ENCODE measurements at regions not wholly inside any gene's neighbourhood (a gene's known extent, or its start where the extent isn't known, plus 50 kb on each side); places are given as distances from the start of the nearest gene placed in this dataset.

- no peaks in the 10 kb centered on the region for H3K36me3 ChIP-seq (replicated peaks in 1 of 2; ENCODE audit: insufficient read depth in 1 of 2, low read depth in 2 of 2)
- no peak for TF ChIP-seq POLR2A (IDR thresholded peaks at IDR 0.05)
- no peak for TF ChIP-seq CTCF (IDR thresholded peaks at IDR 0.05)
- no peak overlapping the region for H3K4me3 ChIP-seq
- no peaks in the 10 kb centered on the region for H3K9me3 ChIP-seq
- no peak overlapping the region for H3K27ac ChIP-seq
- no peaks in the 10 kb centered on the region for H3K27me3 ChIP-seq
- intact Hi-C loops (cut with DNase I): no loop called here
- no peak for ATAC-seq
- no peak for DNase-seq
- WGBS, 2 donors: 48 to 52% methylated on average over 9 of the region's 9 CpGs
- H3K4me1 ChIP-seq: peaks cover 20% of the 10 kb centered on the region
Measured at GRCh38 chr7:3109311-3109915, 65.7 kb upstream of the CARD11 start.

GRCh38 chr7:3112479-3113134, 68.9 kb upstream of the CARD11 start:
- TF ChIP-seq POLR2A (IDR thresholded peaks at IDR 0.05) (no peak), CTCF (IDR thresholded peaks at IDR 0.05) (no peak)
- ATAC-seq (no peak), DNase-seq (no peak)
- Histone ChIP-seq H3K4me1 (peaks cover 10% of the 10 kb centered on the region), H3K27me3 (no peaks in the 10 kb centered on the region), H3K27ac (no peak overlapping the region), H3K9me3 (no peaks in the 10 kb centered on the region), H3K4me3 (no peak overlapping the region), H3K36me3 (replicated peaks in 1 of 2; ENCODE audit: insufficient read depth in 1 of 2, low read depth in 2 of 2) (no peaks in the 10 kb centered on the region)
- intact Hi-C loops (cut with DNase I): no loop called here
- 74 to 81% methylated on average over 5 of the region's 5 CpGs for WGBS, 2 donors

- H3K27ac ChIP-seq: no peak overlapping the region
- no peaks in the 10 kb centered on the region for H3K27me3 ChIP-seq
- no peaks in the 10 kb centered on the region for H3K9me3 ChIP-seq
- 62 to 70% methylated on average over 5 of the region's 5 CpGs for WGBS, 2 donors
- ATAC-seq (no peak), DNase-seq (no peak)
- H3K4me1 ChIP-seq: peaks cover 14% of the 10 kb centered on the region
- no peak overlapping the region for H3K4me3 ChIP-seq
- no peaks in the 10 kb centered on the region for H3K36me3 ChIP-seq (replicated peaks in 1 of 2; ENCODE audit: insufficient read depth in 1 of 2, low read depth in 2 of 2)
- TF ChIP-seq CTCF (IDR thresholded peaks at IDR 0.05) (no peak), POLR2A (IDR thresholded peaks at IDR 0.05) (no peak)
- intact Hi-C loops (cut with DNase I): no loop called here
Measured at GRCh38 chr7:3114917-3115316, 71.2 kb upstream of the CARD11 start.

GRCh38 chr7:3117081-3117480, 73.4 kb upstream of the CARD11 start:
- intact Hi-C loops (cut with DNase I): no loop called here
- DNase-seq: no peak
- TF ChIP-seq CTCF (IDR thresholded peaks at IDR 0.05) (no peak), POLR2A (IDR thresholded peaks at IDR 0.05) (no peak)
- no peaks in the 10 kb centered on the region for H3K9me3 ChIP-seq
- 18 to 30% methylated on average over 2 of the region's 2 CpGs for WGBS, 2 donors
- H3K27me3 ChIP-seq: no peaks in the 10 kb centered on the region
- H3K36me3 ChIP-seq (replicated peaks in 1 of 2; ENCODE audit: insufficient read depth in 1 of 2, low read depth in 2 of 2): no peaks in the 10 kb centered on the region
- no peak overlapping the region for H3K27ac ChIP-seq
- no peak for ATAC-seq
- peaks cover 14% of the 10 kb centered on the region for H3K4me1 ChIP-seq
- H3K4me3 ChIP-seq: no peak overlapping the region
